ENCODE measurements at regions not wholly inside any gene's neighbourhood (a gene's known extent, or its start where the extent isn't known, plus 50 kb on each side); places are given as distances from the start of the nearest gene placed in this dataset.

GRCh38 chr6:84554074-84554473 lies 210.3 kb downstream of the TBX18 start:
- DNase-seq: no peak
- Histone ChIP-seq H3K27me3 (replicated peaks; ENCODE audit: control insufficient read depth, insufficient read depth, low read length) (no peaks in the 10 kb centered on the region), H3K9me3 (no peaks in the 10 kb centered on the region), H3K4me3 (ENCODE audit: low read depth, low read length) (no peak overlapping the region), H3K36me3 (ENCODE audit: control insufficient read depth, insufficient read depth, low read length) (no peaks in the 10 kb centered on the region), H3K4me1 (no peaks in the 10 kb centered on the region)
- Mint-ChIP-seq H3K4me3 (ENCODE audit: unreplicated experiment) (no peak overlapping the region), H3K9me3 (ENCODE audit: unreplicated experiment) (peaks cover 16% of the 10 kb centered on the region), H3K36me3 (ENCODE audit: insufficient read depth, unreplicated experiment) (no peaks in the 10 kb centered on the region), H3K27me3 (ENCODE audit: insufficient read depth, unreplicated experiment) (no peaks in the 10 kb centered on the region), H3K4me1 (ENCODE audit: low read depth, unreplicated experiment) (peaks cover 8% of the 10 kb centered on the region), H3K27ac (ENCODE audit: unreplicated experiment) (no peak overlapping the region)
- TF ChIP-seq CTCF (IDR thresholded peaks at IDR 0.05; ENCODE audit: insufficient read depth in 1 of 2, low read depth in 1 of 2, low read length in 1 of 2, severe bottlenecking in 1 of 2, unreplicated experiment in 1 of 2): no peak
- intact Hi-C loops (cut with micrococcal nuclease; ENCODE audit: unreplicated experiment): loop anchor here (5.0 kb wide), 1 partner anchor 127 kb away; no protein-coding TSS in a partner anchor
- BruUV-seq (replicated peaks): no TSS peak
- ChIA-PET POLR2A (no interaction called here), CTCF (no interaction called here)

GRCh38 chr6:84553527-84553926 lies 210.9 kb downstream of the TBX18 start:
- Mint-ChIP-seq H3K9me3 (ENCODE audit: unreplicated experiment) (peaks cover 16% of the 10 kb centered on the region), H3K27me3 (ENCODE audit: insufficient read depth, unreplicated experiment) (no peaks in the 10 kb centered on the region), H3K4me1 (ENCODE audit: low read depth, unreplicated experiment) (peaks cover 8% of the 10 kb centered on the region), H3K36me3 (ENCODE audit: insufficient read depth, unreplicated experiment) (no peaks in the 10 kb centered on the region), H3K4me3 (ENCODE audit: unreplicated experiment) (no peak overlapping the region), H3K27ac (ENCODE audit: unreplicated experiment) (no peak overlapping the region)
- intact Hi-C loops (cut with micrococcal nuclease; ENCODE audit: unreplicated experiment): loop anchor here (5.0 kb wide), 1 partner anchor 126 kb away; no protein-coding TSS in a partner anchor
- H3K4me3 ChIP-seq (ENCODE audit: low read depth, low read length): no peak overlapping the region
- H3K27me3 ChIP-seq (replicated peaks; ENCODE audit: control insufficient read depth, insufficient read depth, low read length): no peaks in the 10 kb centered on the region
- BruUV-seq (replicated peaks): no TSS peak
- no peak for TF ChIP-seq CTCF (IDR thresholded peaks at IDR 0.05; ENCODE audit: insufficient read depth in 1 of 2, low read depth in 1 of 2, low read length in 1 of 2, severe bottlenecking in 1 of 2, unreplicated experiment in 1 of 2)
- ChIA-PET CTCF (no interaction called here), POLR2A (no interaction called here)
- no peaks in the 10 kb centered on the region for H3K36me3 ChIP-seq (ENCODE audit: control insufficient read depth, insufficient read depth, low read length)
- no peaks in the 10 kb centered on the region for H3K4me1 ChIP-seq
- no peak for DNase-seq
- no peaks in the 10 kb centered on the region for H3K9me3 ChIP-seq

GRCh38 chr6:84551797-84552196 lies 212.6 kb downstream of the TBX18 start:
- peaks cover 17% of the 10 kb centered on the region for H3K4me1 Mint-ChIP-seq (ENCODE audit: low read depth, unreplicated experiment)
- DNase-seq: no peak
- BruUV-seq (replicated peaks): no TSS peak
- no peaks in the 10 kb centered on the region for H3K36me3 ChIP-seq (ENCODE audit: control insufficient read depth, insufficient read depth, low read length)
- no peaks in the 10 kb centered on the region for H3K36me3 Mint-ChIP-seq (ENCODE audit: insufficient read depth, unreplicated experiment)
- intact Hi-C loops (cut with micrococcal nuclease; ENCODE audit: unreplicated experiment): loop anchor here (5.0 kb wide), 1 partner anchor 124 kb away; no protein-coding TSS in a partner anchor
- no peaks in the 10 kb centered on the region for H3K9me3 ChIP-seq
- H3K27ac Mint-ChIP-seq (ENCODE audit: unreplicated experiment): no peak overlapping the region
- ChIA-PET POLR2A (no interaction called here), CTCF (no interaction called here)
- H3K4me3 Mint-ChIP-seq (ENCODE audit: unreplicated experiment): no peak overlapping the region
- no peak for TF ChIP-seq CTCF (IDR thresholded peaks at IDR 0.05; ENCODE audit: insufficient read depth in 1 of 2, low read depth in 1 of 2, low read length in 1 of 2, severe bottlenecking in 1 of 2, unreplicated experiment in 1 of 2)
- no peaks in the 10 kb centered on the region for H3K27me3 ChIP-seq (replicated peaks; ENCODE audit: control insufficient read depth, insufficient read depth, low read length)
- peaks cover 9% of the 10 kb centered on the region for H3K4me1 ChIP-seq
- peaks cover 16% of the 10 kb centered on the region for H3K9me3 Mint-ChIP-seq (ENCODE audit: unreplicated experiment)
- no peak overlapping the region for H3K4me3 ChIP-seq (ENCODE audit: low read depth, low read length)
- H3K27me3 Mint-ChIP-seq (ENCODE audit: insufficient read depth, unreplicated experiment): no peaks in the 10 kb centered on the region

All from Caco-2 (cell line).